ENCODE measurements at regions not wholly inside any gene's neighbourhood (a gene's known extent, or its start where the extent isn't known, plus 50 kb on each side); places are given as distances from the start of the nearest gene placed in this dataset.

DNA sequence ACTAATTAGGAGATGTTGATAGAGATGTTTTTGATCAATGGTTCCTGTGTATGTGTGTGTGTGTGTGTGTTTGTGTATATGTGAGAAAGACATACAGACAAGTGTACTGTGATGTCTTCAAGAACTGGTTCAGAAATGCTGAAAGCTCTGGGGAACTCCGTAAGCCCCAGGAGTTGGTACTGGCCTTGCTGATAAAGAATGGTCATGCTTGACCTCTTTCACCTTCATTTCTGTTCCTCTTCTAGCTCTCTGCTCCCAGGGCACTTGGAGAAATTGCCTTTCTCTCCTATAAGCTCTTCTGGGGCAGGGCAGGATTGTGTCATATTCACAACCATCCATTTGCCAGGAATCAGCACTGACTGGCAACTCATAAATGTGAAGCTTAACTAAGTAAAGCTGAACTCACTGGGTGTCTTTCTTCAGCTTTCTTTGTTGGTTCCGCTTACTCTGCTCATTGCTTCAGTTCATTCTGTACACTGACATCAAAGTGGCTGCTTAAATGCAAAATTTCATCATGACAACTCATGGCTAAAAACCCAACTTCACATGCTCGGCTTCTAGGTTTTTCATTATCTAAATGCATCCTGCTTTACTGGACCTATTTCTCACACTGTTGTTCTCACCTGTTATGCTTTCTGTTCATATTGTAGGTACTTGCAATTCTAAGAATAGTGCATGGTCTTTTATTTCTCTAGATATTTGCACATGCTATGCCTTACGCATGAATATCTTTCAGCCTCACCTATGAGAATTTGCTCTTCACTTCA, 162.1 kb upstream of the LYSMD4 start:
- TF ChIP-seq CTCF (IDR thresholded peaks at IDR 0.05; ENCODE audit: poor library complexity, severe bottlenecking) (no peak), EZH2 (IDR thresholded peaks at IDR 0.05; ENCODE audit: borderline replicate concordance, insufficient read depth, low read length, poor library complexity, severe bottlenecking) (no peak), EP300 (conservative IDR thresholded peaks at IDR 0.05; ENCODE audit: poor library complexity, severe bottlenecking) (no peak), POLR2AphosphoS5 (IDR thresholded peaks at IDR 0.05) (no peak), RAD21 (conservative IDR thresholded peaks at IDR 0.05) (no peak), TAF1 (IDR thresholded peaks at IDR 0.05; ENCODE audit: low read depth) (no peak), SMC3 (conservative IDR thresholded peaks at IDR 0.05; ENCODE audit: poor library complexity) (no peak)
- TF ChIP-seq, protein P1, sequence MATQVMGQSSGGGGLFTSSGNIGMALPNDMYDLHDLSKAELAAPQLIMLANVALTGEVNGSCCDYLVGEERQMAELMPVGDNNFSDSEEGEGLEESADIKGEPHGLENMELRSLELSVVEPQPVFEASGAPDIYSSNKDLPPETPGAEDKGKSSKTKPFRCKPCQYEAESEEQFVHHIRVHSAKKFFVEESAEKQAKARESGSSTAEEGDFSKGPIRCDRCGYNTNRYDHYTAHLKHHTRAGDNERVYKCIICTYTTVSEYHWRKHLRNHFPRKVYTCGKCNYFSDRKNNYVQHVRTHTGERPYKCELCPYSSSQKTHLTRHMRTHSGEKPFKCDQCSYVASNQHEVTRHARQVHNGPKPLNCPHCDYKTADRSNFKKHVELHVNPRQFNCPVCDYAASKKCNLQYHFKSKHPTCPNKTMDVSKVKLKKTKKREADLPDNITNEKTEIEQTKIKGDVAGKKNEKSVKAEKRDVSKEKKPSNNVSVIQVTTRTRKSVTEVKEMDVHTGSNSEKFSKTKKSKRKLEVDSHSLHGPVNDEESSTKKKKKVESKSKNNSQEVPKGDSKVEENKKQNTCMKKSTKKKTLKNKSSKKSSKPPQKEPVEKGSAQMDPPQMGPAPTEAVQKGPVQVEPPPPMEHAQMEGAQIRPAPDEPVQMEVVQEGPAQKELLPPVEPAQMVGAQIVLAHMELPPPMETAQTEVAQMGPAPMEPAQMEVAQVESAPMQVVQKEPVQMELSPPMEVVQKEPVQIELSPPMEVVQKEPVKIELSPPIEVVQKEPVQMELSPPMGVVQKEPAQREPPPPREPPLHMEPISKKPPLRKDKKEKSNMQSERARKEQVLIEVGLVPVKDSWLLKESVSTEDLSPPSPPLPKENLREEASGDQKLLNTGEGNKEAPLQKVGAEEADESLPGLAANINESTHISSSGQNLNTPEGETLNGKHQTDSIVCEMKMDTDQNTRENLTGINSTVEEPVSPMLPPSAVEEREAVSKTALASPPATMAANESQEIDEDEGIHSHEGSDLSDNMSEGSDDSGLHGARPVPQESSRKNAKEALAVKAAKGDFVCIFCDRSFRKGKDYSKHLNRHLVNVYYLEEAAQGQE (IDR thresholded peaks at IDR 0.05; ENCODE audit: borderline replicate concordance) = no peak
